Neuronal stem cell (in vitro differentiated cells): ENCODE measurements at regions not wholly inside any gene's neighbourhood (a gene's known extent, or its start where the extent isn't known, plus 50 kb on each side); places are given as distances from the start of the nearest gene placed in this dataset.

Experiments used
- DNase-seq: peaks from one replicate; pipeline ENCODE4 v3.0.0-alpha.2; 2013; ENCODE audit warnings: low spot score
- H2AFZ ChIP-seq: one replicate; pipeline ENCODE4 v1.6.1; 2013; ENCODE audit warnings: mild to moderate bottlenecking, low read length, inconsistent platforms
- H2AK5ac ChIP-seq: 2 replicates; pipeline ENCODE4 v1.6.1; 2013; ENCODE audit warnings: low read depth, mild to moderate bottlenecking, inconsistent platforms, low read length, moderate library complexity, mixed read lengths
- H2BK120ac ChIP-seq: 2 replicates; pipeline ENCODE4 v1.6.1; 2013; ENCODE audit warnings: low read depth, mild to moderate bottlenecking, inconsistent platforms, low read length, moderate library complexity, mixed read lengths
- H2BK12ac ChIP-seq: one replicate; pipeline ENCODE4 v1.6.1; 2013; ENCODE audit warnings: low read length, inconsistent platforms
- H2BK15ac ChIP-seq: 2 replicates; pipeline ENCODE4 v1.6.1; 2013; ENCODE audit warnings: mild to moderate bottlenecking, low read length, inconsistent platforms, mixed read lengths
- H2BK5ac ChIP-seq: one replicate; pipeline ENCODE4 v1.6.1; 2013; ENCODE audit warnings: inconsistent platforms, mild to moderate bottlenecking, low read length, moderate library complexity
- H3K14ac ChIP-seq: one replicate; pipeline ENCODE4 v1.6.1; 2013; ENCODE audit warnings: low read length, inconsistent platforms
- H3K18ac ChIP-seq: 2 replicates; pipeline ENCODE4 v1.6.1; 2013; ENCODE audit warnings: low read length, inconsistent platforms
- H3K23ac ChIP-seq: 2 replicates; pipeline ENCODE4 v1.6.1; 2013; ENCODE audit warnings: low read depth, mild to moderate bottlenecking, mixed read lengths, low read length, inconsistent platforms; ENCODE audit not compliant: poor library complexity
- H3K27ac ChIP-seq: replicated peaks from 3 replicates; pipeline ENCODE4 v1.5.1; 2013; ENCODE audit warnings: low read length, inconsistent platforms
- H3K27me3 ChIP-seq, 3 experiments: 2 replicates each; pipeline ENCODE4 v1.6.1; 2013; ENCODE audit warnings: low read length in 3 of 3, mild to moderate bottlenecking in 2 of 3, inconsistent platforms in 1 of 3, low read depth in 1 of 3, mixed read lengths in 1 of 3, moderate library complexity in 1 of 3; ENCODE audit not compliant: control insufficient read depth in 3 of 3, insufficient read depth in 3 of 3
- H3K36me3 ChIP-seq, 2 donors: replicated peaks in 1 of 2; 2 replicates each; pipeline ENCODE4 v1.6.1; 2013; ENCODE audit warnings: low read length in 2 of 2; ENCODE audit not compliant: control insufficient read depth in 2 of 2, insufficient read depth in 2 of 2
- H3K4ac ChIP-seq: 2 replicates; pipeline ENCODE4 v1.6.1; 2013; ENCODE audit warnings: inconsistent platforms, mild to moderate bottlenecking, low read length, moderate library complexity
- H3K4me1 ChIP-seq, 2 donors: 1 replicate in 1 of 2; 2 replicates in 1 of 2; pipeline ENCODE4 v1.6.1; 2013; ENCODE audit warnings: low read length in 2 of 2, low read depth in 1 of 2; ENCODE audit not compliant: control insufficient read depth in 2 of 2, insufficient read depth in 1 of 2
- H3K4me2 ChIP-seq: one replicate; pipeline ENCODE4 v1.6.1; 2013; ENCODE audit warnings: mild to moderate bottlenecking, low read length, inconsistent platforms; ENCODE audit not compliant: insufficient read depth, poor library complexity, severe bottlenecking
- H3K4me3 ChIP-seq, 2 donors: 2 replicates each; pipeline ENCODE4 v1.5.1; 2013; ENCODE audit warnings: low read length in 2 of 2, mild to moderate bottlenecking in 2 of 2, inconsistent platforms in 1 of 2, moderate library complexity in 1 of 2
- H3K79me1 ChIP-seq: one replicate; pipeline ENCODE4 v1.6.1; 2013; ENCODE audit warnings: low read depth, mild to moderate bottlenecking, inconsistent platforms, low read length, moderate library complexity
- H3K9ac ChIP-seq: one replicate; pipeline ENCODE4 v1.6.1; 2013; ENCODE audit warnings: mild to moderate bottlenecking, low read depth, low read length, inconsistent platforms; ENCODE audit not compliant: poor library complexity
- H3K9me3 ChIP-seq, 2 donors: replicated peaks in 1 of 2; 2 replicates each; pipeline versions ENCODE3 to v1.6.1; 2013; ENCODE audit warnings: low read length in 2 of 2, mild to moderate bottlenecking in 2 of 2, inconsistent platforms in 1 of 2, low read depth in 1 of 2, mixed read lengths in 1 of 2, moderate library complexity in 1 of 2; ENCODE audit not compliant: control insufficient read depth in 2 of 2, insufficient read depth in 1 of 2
- H4K8ac ChIP-seq: one replicate; pipeline ENCODE4 v1.6.1; 2013; ENCODE audit warnings: low read depth, mild to moderate bottlenecking, inconsistent platforms, low read length, moderate library complexity
- H4K91ac ChIP-seq: one replicate; pipeline ENCODE4 v1.6.1; 2013; ENCODE audit warnings: low read length, low read depth, mild to moderate bottlenecking, inconsistent platforms; ENCODE audit not compliant: poor library complexity
- WGBS, 2 donors: extraction: QIAGEN DNeasy Blood & Tissue Kit; methylation state at CpG; one replicate each; pipeline ENCODE4 v1.1.7; 2013; ENCODE audit warnings: missing lambda C conversion rate in 2 of 2, mixed read lengths in 1 of 2; ENCODE audit not compliant: insufficient read length in 2 of 2, insufficient replicate concordance in 1 of 2; ENCODE audit errors: extremely low coverage in 2 of 2; 5-methylcytosine and 5-hydroxymethylcytosine counted together

DNA sequence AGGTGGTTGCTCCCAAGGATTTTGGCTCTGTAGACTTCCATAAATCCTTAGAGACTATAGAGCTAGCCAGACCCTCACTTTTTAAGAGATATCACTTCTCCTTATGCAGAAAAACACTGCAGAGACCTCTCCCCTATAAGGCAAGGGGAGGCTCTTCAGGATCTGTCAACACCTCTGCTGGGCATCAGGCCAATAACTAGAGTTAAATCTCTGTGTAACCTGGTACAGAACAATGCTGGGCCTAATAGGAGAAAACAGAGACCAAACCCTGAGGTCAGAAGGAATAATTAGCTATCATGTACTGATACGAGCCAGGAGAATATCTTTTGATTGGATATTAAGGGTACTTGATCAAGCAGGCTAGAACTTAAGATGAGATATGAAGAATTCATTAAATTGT, 358.5 kb downstream of the TBC1D4 start:
- no peak overlapping the region for H2BK120ac ChIP-seq
- no peak overlapping the region for H3K4ac ChIP-seq
- no peak overlapping the region for H2BK5ac ChIP-seq
- no peak overlapping the region for H3K23ac ChIP-seq
- H3K4me2 ChIP-seq, result no peak overlapping the region
- peaks cover 0 to 14% of the 10 kb centered on the region in 2 donors for H3K9me3 ChIP-seq
- no peak overlapping the region for H2BK12ac ChIP-seq
- no peak overlapping the region for H3K9ac ChIP-seq
- H3K79me1 ChIP-seq, result no peaks in the 10 kb centered on the region
- no peak for DNase-seq
- H3K4me1 ChIP-seq, result no peaks in the 10 kb centered on the region
- WGBS, 2 donors, result no CpG with 5 or more reads among the region's 1 CpG
- H4K91ac ChIP-seq, result no peak overlapping the region
- no peak overlapping the region for H2BK15ac ChIP-seq
- H2AK5ac ChIP-seq, result no peak overlapping the region
- no peak overlapping the region for H3K14ac ChIP-seq
- H2AFZ ChIP-seq, result no peak overlapping the region
- H3K27ac ChIP-seq, result no peak overlapping the region
- H3K18ac ChIP-seq, result no peak overlapping the region
- no peak overlapping the region for H4K8ac ChIP-seq
- no peak overlapping the region for H3K4me3 ChIP-seq
- no peaks in the 10 kb centered on the region for H3K27me3 ChIP-seq
- no peaks in the 10 kb centered on the region for H3K36me3 ChIP-seq

DNA sequence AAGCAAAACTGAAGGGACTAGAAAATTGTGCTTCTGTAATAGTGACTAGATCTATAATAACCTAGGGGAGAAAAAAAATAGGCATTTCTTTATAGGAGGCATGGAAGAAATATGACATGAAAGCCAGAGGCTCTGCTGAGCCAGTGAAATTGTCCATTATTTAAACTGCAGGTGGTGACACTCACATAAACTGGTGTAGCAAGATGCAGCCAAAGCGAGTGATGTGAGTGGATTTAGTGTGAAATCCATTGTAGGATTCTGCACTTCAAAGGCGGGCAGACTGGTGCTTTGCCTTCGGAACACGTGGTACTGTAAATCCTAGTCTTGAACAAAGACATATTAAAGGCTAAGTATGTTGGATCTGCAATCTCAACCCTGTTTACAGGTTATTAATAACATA, 361.9 kb downstream of the TBC1D4 start:
- no peak overlapping the region for H4K91ac ChIP-seq
- no peak overlapping the region for H2BK120ac ChIP-seq
- H3K36me3 ChIP-seq, result no peaks in the 10 kb centered on the region
- H3K18ac ChIP-seq, result no peak overlapping the region
- no peak overlapping the region for H2BK5ac ChIP-seq
- no peak overlapping the region for H3K4me2 ChIP-seq
- H2AFZ ChIP-seq, result no peak overlapping the region
- no peak overlapping the region for H2BK12ac ChIP-seq
- H3K4me3 ChIP-seq, result no peak overlapping the region
- DNase-seq, result no peak
- no CpG with 5 or more reads among the region's 4 CpGs for WGBS, 2 donors
- H3K27ac ChIP-seq, result no peak overlapping the region
- H3K4ac ChIP-seq, result no peak overlapping the region
- no peak overlapping the region for H2AK5ac ChIP-seq
- H2BK15ac ChIP-seq, result no peak overlapping the region
- H3K23ac ChIP-seq, result no peak overlapping the region
- H3K9me3 ChIP-seq, result peaks cover 0 to 12% of the 10 kb centered on the region in 2 donors
- no peaks in the 10 kb centered on the region for H3K27me3 ChIP-seq
- no peaks in the 10 kb centered on the region for H3K4me1 ChIP-seq
- H3K9ac ChIP-seq, result no peak overlapping the region
- no peak overlapping the region for H4K8ac ChIP-seq
- H3K14ac ChIP-seq, result no peak overlapping the region
- H3K79me1 ChIP-seq, result no peaks in the 10 kb centered on the region

DNA sequence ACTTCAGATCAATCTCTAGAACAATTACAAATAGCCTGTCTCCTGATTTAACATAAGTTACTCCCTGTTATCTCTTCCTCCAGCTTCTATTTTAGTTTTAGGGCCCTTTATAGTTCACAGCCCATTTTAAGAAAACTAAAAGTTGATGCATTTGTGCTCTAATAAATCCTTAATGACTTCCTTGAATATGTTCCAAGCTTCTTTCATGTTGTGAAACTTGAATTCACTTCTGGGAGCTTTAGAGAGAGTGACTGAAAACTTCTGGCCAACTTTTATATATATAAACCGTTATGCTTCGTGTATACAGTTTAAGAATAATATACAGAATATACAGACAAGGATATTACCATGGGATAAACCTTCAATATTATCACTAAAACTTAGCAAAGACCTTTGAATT, 366.8 kb downstream of the TBC1D4 start:
- Histone ChIP-seq H3K23ac (no peak overlapping the region), H3K18ac (no peak overlapping the region), H3K9me3 (peaks cover 0 to 4% of the 10 kb centered on the region in 2 donors), H3K4ac (no peak overlapping the region), H3K4me2 (no peak overlapping the region), H2BK120ac (no peak overlapping the region), H4K91ac (no peak overlapping the region), H3K27ac (no peak overlapping the region), H3K4me3 (no peak overlapping the region), H2BK5ac (no peak overlapping the region), H4K8ac (no peak overlapping the region), H3K36me3 (no peaks in the 10 kb centered on the region), H3K14ac (no peak overlapping the region), H3K9ac (no peak overlapping the region), H3K27me3 (no peaks in the 10 kb centered on the region), H2AFZ (no peak overlapping the region), H2BK12ac (no peak overlapping the region), H2BK15ac (no peak overlapping the region), H2AK5ac (no peak overlapping the region), H3K4me1 (no peaks in the 10 kb centered on the region), H3K79me1 (no peaks in the 10 kb centered on the region)
- whole genome bisulfite sequencing, 2 donors, result no CpG with 5 or more reads among the region's 2 CpGs
- no peak for DNase-seq

DNA sequence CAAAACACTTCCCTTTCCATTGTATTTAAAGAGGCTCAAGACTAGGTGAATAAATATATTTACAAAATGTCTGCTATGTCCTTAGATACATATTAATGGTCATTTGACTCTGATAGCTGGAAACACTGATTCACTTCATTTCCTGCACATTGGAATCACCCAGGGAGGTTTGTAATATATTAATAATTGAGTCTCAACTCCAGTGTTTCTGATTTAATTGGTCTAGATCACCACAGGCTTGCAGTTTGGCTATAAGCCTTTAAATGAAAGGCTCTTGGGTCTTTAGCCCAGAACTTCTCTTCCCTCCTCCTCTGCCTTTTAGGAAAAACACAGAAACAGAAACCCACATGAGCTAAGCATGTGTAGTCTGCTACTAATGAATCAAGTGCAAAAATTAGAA, 378.0 kb downstream of the TBC1D4 start:
- Histone ChIP-seq H3K4me2 (no peak overlapping the region), H4K8ac (no peak overlapping the region), H3K18ac (no peak overlapping the region), H2AFZ (no peak overlapping the region), H2BK15ac (no peak overlapping the region), H3K9ac (no peak overlapping the region), H3K14ac (no peak overlapping the region), H2BK12ac (no peak overlapping the region), H3K36me3 (no peaks in the 10 kb centered on the region), H4K91ac (no peak overlapping the region), H2AK5ac (no peak overlapping the region), H2BK5ac (no peak overlapping the region), H3K4me1 (peaks cover 0 to 2% of the 10 kb centered on the region in 2 donors), H3K9me3 (peaks cover 0 to 3% of the 10 kb centered on the region in 2 donors), H2BK120ac (no peak overlapping the region), H3K23ac (no peak overlapping the region), H3K4ac (no peak overlapping the region), H3K4me3 (no peak overlapping the region), H3K27ac (no peak overlapping the region), H3K79me1 (no peaks in the 10 kb centered on the region), H3K27me3 (no peaks in the 10 kb centered on the region)
- no peak for DNase-seq
